Cardiac muscle cell (in vitro differentiated cells and primary cell): ENCODE measurements at regions not wholly inside any gene's neighbourhood (a gene's known extent, or its start where the extent isn't known, plus 50 kb on each side); places are given as distances from the start of the nearest gene placed in this dataset.

ENCODE experiments used
- DNase-seq, 2 donors: peaks; one replicate each; pipeline versions ENCODE4 v3.0.0 to v3.0.0-alpha.2; 2010 to 2017; ENCODE audit warnings: low read depth in 1 of 2, low spot score in 1 of 2
- H3K27ac ChIP-seq: fragments of 200-600 bp; sonication (generic); 2 replicates; pipeline ENCODE4 v1.5.1; 2016
- H3K27me3 ChIP-seq: fragments of 200-600 bp; sonication (generic); 2 replicates; pipeline ENCODE4 v1.6.0; 2016; ENCODE audit warnings: control low read depth
- H3K36me3 ChIP-seq: fragments of 200-600 bp; sonication (generic); 2 replicates; pipeline ENCODE4 v1.5.1; 2016; ENCODE audit warnings: control low read depth
- H3K4me1 ChIP-seq: fragments of 200-600 bp; sonication (generic); 2 replicates; pipeline ENCODE4 v1.8.1; 2017; ENCODE audit warnings: low read depth, mild to moderate bottlenecking, mixed run types
- H3K4me3 ChIP-seq: fragments of 200-600 bp; sonication (generic); 2 replicates; pipeline ENCODE4 v1.5.1; 2016; ENCODE audit warnings: mild to moderate bottlenecking
- H3K9me3 ChIP-seq: fragments of 200-600 bp; sonication (generic); 2 replicates; pipeline ENCODE4 v1.5.1; 2017; ENCODE audit warnings: low read depth, mild to moderate bottlenecking, control low read depth
- TF ChIP-seq, protein P1 (sequence below): IDR thresholded peaks from 2 replicates; pipeline ENCODE4 v1.5.1; 2012; ENCODE audit warnings: low read depth, mild to moderate bottlenecking, low read length

DNA sequence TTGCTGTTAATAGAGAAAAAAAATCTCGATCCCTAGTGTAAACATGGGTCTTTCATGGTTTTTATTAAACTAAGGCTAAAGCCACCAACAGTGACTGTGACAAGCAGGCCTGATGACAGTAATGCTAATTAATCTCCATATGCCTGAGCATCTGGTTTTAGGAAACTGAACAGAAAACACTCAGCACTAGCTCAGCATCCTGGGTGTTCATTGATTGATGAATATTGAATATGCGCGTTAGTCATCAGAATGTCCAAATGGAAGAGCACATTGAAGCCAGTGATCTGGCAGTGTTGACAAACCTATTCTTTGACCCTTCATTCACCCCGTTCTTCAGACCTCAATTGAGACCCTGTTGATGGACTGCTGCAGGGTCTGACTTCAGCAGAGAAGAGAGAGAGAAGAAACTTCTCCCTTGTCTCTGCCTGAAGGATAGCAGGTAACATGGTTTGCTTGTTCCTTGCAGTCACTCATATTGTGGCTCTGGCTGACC, 283.8 kb downstream of the RDH14 start:
- no peaks in the 10 kb centered on the region for H3K27me3 ChIP-seq
- DNase-seq: no peak
- H3K4me3 ChIP-seq: no peak overlapping the region
- H3K36me3 ChIP-seq: no peaks in the 10 kb centered on the region
- no peaks in the 10 kb centered on the region for H3K9me3 ChIP-seq
- H3K4me1 ChIP-seq: peaks cover 6% of the 10 kb centered on the region
- TF ChIP-seq, protein P1, sequence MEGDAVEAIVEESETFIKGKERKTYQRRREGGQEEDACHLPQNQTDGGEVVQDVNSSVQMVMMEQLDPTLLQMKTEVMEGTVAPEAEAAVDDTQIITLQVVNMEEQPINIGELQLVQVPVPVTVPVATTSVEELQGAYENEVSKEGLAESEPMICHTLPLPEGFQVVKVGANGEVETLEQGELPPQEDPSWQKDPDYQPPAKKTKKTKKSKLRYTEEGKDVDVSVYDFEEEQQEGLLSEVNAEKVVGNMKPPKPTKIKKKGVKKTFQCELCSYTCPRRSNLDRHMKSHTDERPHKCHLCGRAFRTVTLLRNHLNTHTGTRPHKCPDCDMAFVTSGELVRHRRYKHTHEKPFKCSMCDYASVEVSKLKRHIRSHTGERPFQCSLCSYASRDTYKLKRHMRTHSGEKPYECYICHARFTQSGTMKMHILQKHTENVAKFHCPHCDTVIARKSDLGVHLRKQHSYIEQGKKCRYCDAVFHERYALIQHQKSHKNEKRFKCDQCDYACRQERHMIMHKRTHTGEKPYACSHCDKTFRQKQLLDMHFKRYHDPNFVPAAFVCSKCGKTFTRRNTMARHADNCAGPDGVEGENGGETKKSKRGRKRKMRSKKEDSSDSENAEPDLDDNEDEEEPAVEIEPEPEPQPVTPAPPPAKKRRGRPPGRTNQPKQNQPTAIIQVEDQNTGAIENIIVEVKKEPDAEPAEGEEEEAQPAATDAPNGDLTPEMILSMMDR: no peak
- H3K27ac ChIP-seq: no peak overlapping the region

DNA sequence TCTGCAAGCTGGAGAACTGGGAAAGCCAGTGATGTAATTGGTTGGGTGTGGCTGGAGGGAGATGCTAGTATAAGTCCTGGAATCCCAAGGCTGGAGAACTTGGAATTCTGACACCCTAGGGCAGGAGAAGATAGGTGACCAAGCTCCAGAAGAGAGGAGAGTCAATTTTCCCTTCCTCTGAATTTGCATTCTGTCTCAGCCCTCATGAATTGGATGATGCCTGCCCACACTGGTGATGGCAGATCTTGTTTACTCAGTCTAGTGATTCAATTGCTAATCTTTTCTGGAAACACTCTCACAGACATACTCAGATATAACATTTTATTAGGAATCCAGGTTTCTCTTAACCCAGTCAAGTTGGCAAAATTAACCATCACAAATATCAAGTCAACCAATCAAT, 287.2 kb downstream of the RDH14 start:
- Histone ChIP-seq H3K27me3 (no peaks in the 10 kb centered on the region), H3K4me3 (no peak overlapping the region), H3K4me1 (no peaks in the 10 kb centered on the region), H3K36me3 (no peaks in the 10 kb centered on the region), H3K27ac (no peak overlapping the region), H3K9me3 (no peaks in the 10 kb centered on the region)
- TF ChIP-seq, protein P1: no peak
- DNase-seq: no peak

DNA sequence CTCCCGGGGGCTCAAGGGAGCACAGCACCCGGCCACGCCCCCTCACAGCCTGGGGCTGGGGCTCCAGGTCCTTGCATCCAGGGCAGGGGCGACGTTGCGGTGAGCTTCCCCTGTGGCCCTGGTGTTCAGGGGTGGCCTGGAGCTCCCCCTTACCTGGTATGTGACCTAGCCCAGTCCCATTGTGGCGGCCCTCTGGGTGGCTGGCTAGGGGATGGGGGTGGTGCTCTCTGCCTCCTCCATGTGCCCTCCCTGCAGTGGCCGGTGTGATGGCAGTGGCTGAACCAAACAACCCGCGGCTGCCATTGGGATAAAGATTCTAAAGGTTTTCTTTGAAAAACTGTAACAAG, 288.3 kb downstream of the RDH14 start:
- no peaks in the 10 kb centered on the region for H3K36me3 ChIP-seq
- DNase-seq: no peak
- H3K4me3 ChIP-seq: no peak overlapping the region
- H3K4me1 ChIP-seq: no peaks in the 10 kb centered on the region
- H3K9me3 ChIP-seq: no peaks in the 10 kb centered on the region
- TF ChIP-seq, protein P1: no peak
- no peak overlapping the region for H3K27ac ChIP-seq
- H3K27me3 ChIP-seq: no peaks in the 10 kb centered on the region

DNA sequence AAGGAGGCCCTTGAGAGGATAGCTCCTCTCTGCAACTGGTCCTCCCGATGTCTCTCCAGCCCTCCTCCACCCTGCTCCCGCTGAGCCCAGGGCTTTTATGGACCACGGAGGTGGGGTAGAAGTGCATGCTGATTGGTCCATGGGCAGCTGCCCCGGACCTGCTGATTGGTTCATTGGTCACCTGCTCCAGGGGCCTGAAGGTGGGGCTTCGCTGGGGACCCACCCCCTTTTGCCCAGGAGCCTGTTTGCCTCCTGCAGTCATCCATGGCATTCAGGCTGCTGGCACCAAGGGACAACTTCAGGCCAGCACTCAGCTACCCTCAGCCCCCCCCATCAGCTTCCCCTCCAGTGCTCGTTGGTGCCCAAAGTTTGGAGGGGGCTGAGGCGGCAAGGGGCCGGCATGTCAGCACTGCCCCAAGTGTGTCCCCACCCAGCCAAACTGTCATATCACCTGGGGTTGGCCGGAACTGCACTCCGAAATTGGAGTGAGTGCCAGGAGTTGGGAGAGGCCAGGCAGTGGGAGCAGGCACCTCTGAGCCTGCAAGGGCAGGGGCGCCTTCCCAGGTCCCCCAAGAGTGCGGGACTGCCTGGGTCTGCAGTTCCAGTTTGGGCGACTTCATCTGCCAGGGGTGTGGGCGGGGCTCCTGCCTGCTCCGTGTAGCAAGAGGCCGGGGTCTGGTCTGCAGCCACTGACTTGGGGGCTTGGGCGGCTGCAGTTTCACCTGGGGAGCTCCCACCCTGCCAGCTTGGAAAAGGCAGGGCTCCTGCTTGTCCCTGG, 288.9 kb downstream of the RDH14 start:
- no peaks in the 10 kb centered on the region for H3K4me1 ChIP-seq
- DNase-seq: no peak
- no peaks in the 10 kb centered on the region for H3K9me3 ChIP-seq
- H3K27me3 ChIP-seq: no peaks in the 10 kb centered on the region
- TF ChIP-seq, protein P1: no peak
- H3K27ac ChIP-seq: no peak overlapping the region
- H3K36me3 ChIP-seq: no peaks in the 10 kb centered on the region
- H3K4me3 ChIP-seq: no peak overlapping the region

DNA sequence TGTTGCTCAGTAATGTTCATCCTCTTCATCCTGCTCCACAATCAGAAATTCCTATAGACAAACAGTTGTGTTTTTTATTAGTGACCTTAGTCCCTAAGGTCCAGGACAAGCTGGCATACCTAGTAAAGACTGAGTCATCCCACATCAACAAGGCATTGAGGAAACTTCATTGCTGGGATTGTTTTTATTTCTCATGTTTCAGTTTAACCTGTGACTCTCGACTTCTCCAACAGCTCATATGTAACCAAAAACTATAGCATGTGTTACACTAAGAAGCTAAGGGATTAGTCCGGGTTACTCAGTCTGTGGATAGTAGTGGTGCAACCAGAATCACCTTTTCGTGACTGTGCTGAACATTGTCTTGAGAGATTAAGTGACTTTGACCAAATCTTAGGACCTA, 292.1 kb downstream of the RDH14 start:
- Histone ChIP-seq H3K27me3 (no peaks in the 10 kb centered on the region), H3K27ac (no peak overlapping the region), H3K4me3 (no peak overlapping the region), H3K9me3 (no peaks in the 10 kb centered on the region), H3K4me1 (peaks cover 4% of the 10 kb centered on the region), H3K36me3 (no peaks in the 10 kb centered on the region)
- TF ChIP-seq, protein P1: no peak
- no peak for DNase-seq
